NT2/D1 (cell line): ENCODE measurements at regions not wholly inside any gene's neighbourhood (a gene's known extent, or its start where the extent isn't known, plus 50 kb on each side); places are given as distances from the start of the nearest gene placed in this dataset.

Experiments used
- SUZ12 ChIP-seq: IDR thresholded peaks from 2 replicates; pipeline ENCODE4 v1.6.1; 2011; ENCODE audit not compliant: insufficient read length, insufficient read depth; ENCODE audit errors: extremely low read depth
- YY1 ChIP-seq: IDR thresholded peaks from 2 replicates; pipeline ENCODE4 v1.6.1; 2011; ENCODE audit not compliant: insufficient read length, insufficient read depth

DNA sequence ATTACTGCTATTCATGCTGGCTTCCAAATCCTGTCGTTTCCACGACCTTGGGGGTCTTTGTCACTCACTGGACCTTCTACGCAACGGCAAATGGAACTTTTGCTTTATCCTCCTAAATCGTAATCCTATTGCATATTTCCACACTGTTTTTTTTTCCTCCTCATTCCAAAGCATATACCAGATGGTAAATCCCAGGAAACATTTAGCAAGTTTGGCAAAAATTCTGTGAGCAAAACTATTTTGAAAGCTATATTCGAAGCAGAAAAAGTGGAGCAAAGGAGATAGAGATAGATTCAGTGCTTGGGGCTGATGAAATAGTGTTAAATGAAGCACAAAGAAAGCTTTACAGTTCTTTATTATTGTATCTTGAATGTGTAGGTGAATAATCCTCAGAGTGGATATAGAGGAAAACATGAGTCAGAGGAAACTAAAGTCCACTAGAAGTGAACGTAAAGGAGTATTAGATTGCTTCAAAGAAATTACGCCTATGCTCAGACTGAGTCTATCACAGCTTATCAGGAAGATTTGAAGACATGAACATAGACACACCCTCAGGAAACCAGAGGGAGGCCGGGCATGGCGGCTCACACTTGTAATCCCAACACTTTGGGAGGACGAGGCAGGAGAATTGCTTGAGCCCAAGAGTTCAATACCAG, 50.2 kb upstream of the FAM9A start:
- TF ChIP-seq YY1 (no peak), SUZ12 (no peak)
